ENCODE measurements at regions not wholly inside any gene's neighbourhood (a gene's known extent, or its start where the extent isn't known, plus 50 kb on each side); places are given as distances from the start of the nearest gene placed in this dataset.

DNA sequence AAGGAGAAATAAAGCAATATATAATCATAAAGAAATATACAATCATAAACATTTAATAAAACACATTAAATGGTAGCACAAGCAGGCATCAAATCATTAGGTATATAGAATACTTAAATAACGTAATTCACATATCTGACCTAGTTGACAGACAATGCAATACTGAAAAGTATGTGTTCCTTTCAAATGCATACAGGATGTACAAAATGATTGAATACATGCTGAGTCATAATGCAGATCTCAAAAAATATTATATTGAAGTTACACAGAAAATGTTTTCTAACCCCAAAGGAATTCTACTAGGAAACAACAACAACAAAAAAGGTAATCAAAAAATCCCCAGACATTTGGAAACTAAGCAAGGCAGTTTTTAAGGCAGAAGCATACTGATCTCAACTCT lies 1072.0 kb upstream of the INTU start:
- TF ChIP-seq GATA2 (IDR thresholded peaks at IDR 0.05; ENCODE audit: low read depth, low read length) (no peak), GATA3 (IDR thresholded peaks at IDR 0.05; ENCODE audit: low read depth, low read length) (no peak)

Data from SH-SY5Y (cell line).